GM11168 (cell line): ENCODE measurements at regions not wholly inside any gene's neighbourhood (a gene's known extent, or its start where the extent isn't known, plus 50 kb on each side); places are given as distances from the start of the nearest gene placed in this dataset.
"Not testable (repeated sequence)": the region's sequence is repeated elsewhere in the genome, so short reads cannot be mapped to it uniquely, and the experiment has no call there.

Experiments
- in situ Hi-C: fragments of 300-500 bp; cut with MboI; formaldehyde crosslinking; loops from one replicate; pipeline ENCODE4 v1.12.0; 2022; ENCODE audit warnings: low sequenced_read_pairs; ENCODE audit not compliant: unreplicated experiment

GRCh38 chr20:7144464-7144863 lies 377.0 kb downstream of the BMP2 start:
- in situ Hi-C loops, result no loop called here

- in situ Hi-C loops, result no loop called here
Measured at GRCh38 chr20:7146552-7147219, 379.2 kb downstream of the BMP2 start.

GRCh38 chr20:7147220-7147601 lies 379.7 kb downstream of the BMP2 start:
- in situ Hi-C loops, result no loop called here

GRCh38 chr20:7151676-7152470 lies 384.4 kb downstream of the BMP2 start:
- in situ Hi-C loops, result no loop called here

- in situ Hi-C loops, result no loop called here
Measured at GRCh38 chr20:7155282-7155681, 387.8 kb downstream of the BMP2 start.

GRCh38 chr20:7155794-7156193 lies 388.3 kb downstream of the BMP2 start:
- in situ Hi-C loops, result no loop called here

GRCh38 chr20:7159903-7160302 lies 392.4 kb downstream of the BMP2 start:
- in situ Hi-C loops, result no loop called here

GRCh38 chr20:7161690-7162089 lies 394.2 kb downstream of the BMP2 start:
- in situ Hi-C loops, result no loop called here

- in situ Hi-C loops, result no loop called here
Measured at GRCh38 chr20:7171911-7172310, 404.4 kb downstream of the BMP2 start.

GRCh38 chr20:7174554-7174953 lies 407.1 kb downstream of the BMP2 start:
- in situ Hi-C loops, result no loop called here

GRCh38 chr20:7175827-7176226 lies 408.3 kb downstream of the BMP2 start:
- in situ Hi-C loops, result not testable (repeated sequence)

- in situ Hi-C loops, result no loop called here
Measured at GRCh38 chr20:7178004-7178403, 410.5 kb downstream of the BMP2 start.

GRCh38 chr20:7180256-7181045 lies 413.0 kb downstream of the BMP2 start:
- in situ Hi-C loops, result no loop called here

- in situ Hi-C loops, result no loop called here
Measured at GRCh38 chr20:7189231-7189630, 421.7 kb downstream of the BMP2 start.

- in situ Hi-C loops, result no loop called here
Measured at GRCh38 chr20:7193681-7194080, 426.2 kb downstream of the BMP2 start.

- in situ Hi-C loops, result no loop called here
Measured at GRCh38 chr20:7195704-7196103, 428.2 kb downstream of the BMP2 start.

GRCh38 chr20:7196481-7196880 lies 429.0 kb downstream of the BMP2 start:
- in situ Hi-C loops, result no loop called here

- in situ Hi-C loops, result no loop called here
Measured at GRCh38 chr20:7199861-7200260, 432.4 kb downstream of the BMP2 start.

- in situ Hi-C loops, result no loop called here
Measured at GRCh38 chr20:7207186-7207798, 439.8 kb downstream of the BMP2 start.

GRCh38 chr20:7210910-7211309 lies 443.4 kb downstream of the BMP2 start:
- in situ Hi-C loops, result no loop called here
